ENCODE measurements at regions not wholly inside any gene's neighbourhood (a gene's known extent, or its start where the extent isn't known, plus 50 kb on each side); places are given as distances from the start of the nearest gene placed in this dataset.
"Not testable (repeated sequence)": the region's sequence is repeated elsewhere in the genome, so short reads cannot be mapped to it uniquely, and the experiment has no call there.

GRCh38 chr12:38166225-38166624 lies 150.3 kb upstream of the ALG10B start:
- DNase-seq (ENCODE audit: low spot score) (no peak), ATAC-seq (ENCODE audit: low FRiP score) (no peak)
- TF ChIP-seq CTCF (IDR thresholded peaks at IDR 0.05), result no peak

GRCh38 chr12:38175538-38175937 lies 141.0 kb upstream of the ALG10B start:
- TF ChIP-seq CTCF (IDR thresholded peaks at IDR 0.05), result no peak
- ATAC-seq (ENCODE audit: low FRiP score), result no peak

GRCh38 chr12:38183617-38184016 lies 133.0 kb upstream of the ALG10B start:
- DNase-seq (ENCODE audit: low spot score); ATAC-seq (ENCODE audit: low FRiP score): not testable (repeated sequence)

More at GRCh38 chr12:38175538-38175937, 141.0 kb upstream of the ALG10B start:
- no peak for DNase-seq (ENCODE audit: low spot score)

- ATAC-seq (ENCODE audit: low FRiP score); DNase-seq (ENCODE audit: low spot score): not testable (repeated sequence)
These were observed 119.3 kb upstream of the ALG10B start for GRCh38 chr12:38197286-38197685.

GRCh38 chr12:38201461-38202276 lies 114.9 kb upstream of the ALG10B start:
- DNase-seq (ENCODE audit: low spot score), result no peak
- ATAC-seq (ENCODE audit: low FRiP score), result no peak
- TF ChIP-seq CTCF (IDR thresholded peaks at IDR 0.05), result no peak

- TF ChIP-seq CTCF (IDR thresholded peaks at IDR 0.05), result no peak
These were observed 111.7 kb upstream of the ALG10B start for GRCh38 chr12:38204831-38205230.

GRCh38 chr12:38222011-38222410 lies 94.6 kb upstream of the ALG10B start:
- TF ChIP-seq CTCF (IDR thresholded peaks at IDR 0.05), result no peak
- ATAC-seq (ENCODE audit: low FRiP score) (no peak), DNase-seq (ENCODE audit: low spot score) (no peak)

More at GRCh38 chr12:38204831-38205230, 111.7 kb upstream of the ALG10B start:
- DNase-seq (ENCODE audit: low spot score) (no peak), ATAC-seq (ENCODE audit: low FRiP score) (no peak)

GRCh38 chr12:38238328-38238727 lies 78.2 kb upstream of the ALG10B start:
- not testable (repeated sequence) for DNase-seq (ENCODE audit: low spot score)
- peak; percentile 64 for ATAC-seq (ENCODE audit: low FRiP score)
